ENCODE measurements at regions not wholly inside any gene's neighbourhood (a gene's known extent, or its start where the extent isn't known, plus 50 kb on each side); places are given as distances from the start of the nearest gene placed in this dataset.

- DNase-seq, result no peak
Measured at GRCh38 chr20:55252521-55252920, 752.8 kb downstream of the CBLN4 start.

- no peak for DNase-seq
Measured at GRCh38 chr20:55251170-55251569, 754.1 kb downstream of the CBLN4 start.

- DNase-seq, result no peak
Measured at GRCh38 chr20:55242853-55243252, 762.5 kb downstream of the CBLN4 start.

- DNase-seq, result no peak
Measured at GRCh38 chr20:55239269-55239668, 763.9 kb downstream of the DOK5 start.

- no peak for DNase-seq
Measured at GRCh38 chr20:55232647-55233046, 757.3 kb downstream of the DOK5 start.

- DNase-seq, result no peak
Measured at GRCh38 chr20:55229451-55229850, 754.1 kb downstream of the DOK5 start.

- DNase-seq, result no peak
Measured at GRCh38 chr20:55216525-55217242, 741.3 kb downstream of the DOK5 start.

- no peak for DNase-seq
Measured at GRCh38 chr20:55213653-55214052, 738.3 kb downstream of the DOK5 start.

GRCh38 chr20:55211481-55211880, 736.1 kb downstream of the DOK5 start:
- DNase-seq, result no peak

- no peak for DNase-seq
Measured at GRCh38 chr20:55205665-55206064, 730.3 kb downstream of the DOK5 start.

GRCh38 chr20:55200317-55200716, 724.9 kb downstream of the DOK5 start:
- DNase-seq, result no peak

- no peak for DNase-seq
Measured at GRCh38 chr20:55194947-55195346, 719.6 kb downstream of the DOK5 start.

GRCh38 chr20:55186228-55186627, 710.8 kb downstream of the DOK5 start:
- DNase-seq, result no peak

- DNase-seq, result no peak
Measured at GRCh38 chr20:55175081-55175480, 699.7 kb downstream of the DOK5 start.

- DNase-seq, result no peak
Measured at GRCh38 chr20:55174635-55175034, 699.2 kb downstream of the DOK5 start.

GRCh38 chr20:55174172-55174571, 698.8 kb downstream of the DOK5 start:
- no peak for DNase-seq

GRCh38 chr20:55173601-55174000, 698.2 kb downstream of the DOK5 start:
- DNase-seq, result no peak

- DNase-seq, result no peak
Measured at GRCh38 chr20:55172310-55173002, 697.1 kb downstream of the DOK5 start.

- DNase-seq, result no peak
Measured at GRCh38 chr20:55166063-55166462, 690.7 kb downstream of the DOK5 start.

GRCh38 chr20:55160996-55161395, 685.6 kb downstream of the DOK5 start:
- no peak for DNase-seq

- no peak for DNase-seq
Measured at GRCh38 chr20:55160037-55160436, 684.6 kb downstream of the DOK5 start.

- no peak for DNase-seq
Measured at GRCh38 chr20:55159230-55159629, 683.8 kb downstream of the DOK5 start.

- no peak for DNase-seq
Measured at GRCh38 chr20:55158446-55158845, 683.1 kb downstream of the DOK5 start.

GRCh38 chr20:55155360-55155759, 680.0 kb downstream of the DOK5 start:
- no peak for DNase-seq

Measured in occipital lobe (tissue), 1 donor.